ENCODE measurements at regions not wholly inside any gene's neighbourhood (a gene's known extent, or its start where the extent isn't known, plus 50 kb on each side); places are given as distances from the start of the nearest gene placed in this dataset.

DNA sequence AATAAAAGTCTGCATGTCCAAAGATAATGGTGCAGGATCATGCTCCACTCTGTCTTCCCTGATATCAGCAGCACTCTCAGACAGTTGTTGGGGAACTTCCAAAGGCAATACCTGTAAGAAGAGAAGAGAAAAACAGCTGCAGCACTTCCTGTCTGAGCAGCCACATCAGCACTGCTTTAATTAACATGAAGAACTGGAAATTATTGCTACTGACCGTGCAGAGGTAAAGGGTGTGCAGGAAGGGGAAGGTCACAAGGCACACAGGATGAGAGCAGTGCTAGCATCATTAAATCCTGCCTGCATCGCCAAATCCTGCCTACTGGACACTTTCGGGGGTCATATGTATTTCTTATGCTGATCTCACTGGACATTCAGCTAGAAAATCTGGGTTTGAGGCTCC, 379.0 kb downstream of the LMX1A start:
- H3K36me3 ChIP-seq = no peaks in the 10 kb centered on the region
- H3K9me3 ChIP-seq = no peaks in the 10 kb centered on the region
- DNase-seq = no peak
- H3K27me3 ChIP-seq = no peaks in the 10 kb centered on the region
- intact Hi-C loops (cut with DNase I) = no loop called here
- no peak overlapping the region for H3K4me3 ChIP-seq
- H3K4me1 ChIP-seq (ENCODE audit: insufficient read depth) = no peaks in the 10 kb centered on the region
- TF ChIP-seq EP300 (IDR thresholded peaks at IDR 0.05) = no peak
- TF ChIP-seq, protein P1, sequence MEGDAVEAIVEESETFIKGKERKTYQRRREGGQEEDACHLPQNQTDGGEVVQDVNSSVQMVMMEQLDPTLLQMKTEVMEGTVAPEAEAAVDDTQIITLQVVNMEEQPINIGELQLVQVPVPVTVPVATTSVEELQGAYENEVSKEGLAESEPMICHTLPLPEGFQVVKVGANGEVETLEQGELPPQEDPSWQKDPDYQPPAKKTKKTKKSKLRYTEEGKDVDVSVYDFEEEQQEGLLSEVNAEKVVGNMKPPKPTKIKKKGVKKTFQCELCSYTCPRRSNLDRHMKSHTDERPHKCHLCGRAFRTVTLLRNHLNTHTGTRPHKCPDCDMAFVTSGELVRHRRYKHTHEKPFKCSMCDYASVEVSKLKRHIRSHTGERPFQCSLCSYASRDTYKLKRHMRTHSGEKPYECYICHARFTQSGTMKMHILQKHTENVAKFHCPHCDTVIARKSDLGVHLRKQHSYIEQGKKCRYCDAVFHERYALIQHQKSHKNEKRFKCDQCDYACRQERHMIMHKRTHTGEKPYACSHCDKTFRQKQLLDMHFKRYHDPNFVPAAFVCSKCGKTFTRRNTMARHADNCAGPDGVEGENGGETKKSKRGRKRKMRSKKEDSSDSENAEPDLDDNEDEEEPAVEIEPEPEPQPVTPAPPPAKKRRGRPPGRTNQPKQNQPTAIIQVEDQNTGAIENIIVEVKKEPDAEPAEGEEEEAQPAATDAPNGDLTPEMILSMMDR (IDR thresholded peaks at IDR 0.05) = no peak
- no peak for TF ChIP-seq POLR2A (IDR thresholded peaks at IDR 0.05)
- no peak overlapping the region for H3K27ac ChIP-seq
- 50 to 59% (median 54%) methylated on average over 3 of the region's 3 CpGs for WGBS, 3 donors

DNA sequence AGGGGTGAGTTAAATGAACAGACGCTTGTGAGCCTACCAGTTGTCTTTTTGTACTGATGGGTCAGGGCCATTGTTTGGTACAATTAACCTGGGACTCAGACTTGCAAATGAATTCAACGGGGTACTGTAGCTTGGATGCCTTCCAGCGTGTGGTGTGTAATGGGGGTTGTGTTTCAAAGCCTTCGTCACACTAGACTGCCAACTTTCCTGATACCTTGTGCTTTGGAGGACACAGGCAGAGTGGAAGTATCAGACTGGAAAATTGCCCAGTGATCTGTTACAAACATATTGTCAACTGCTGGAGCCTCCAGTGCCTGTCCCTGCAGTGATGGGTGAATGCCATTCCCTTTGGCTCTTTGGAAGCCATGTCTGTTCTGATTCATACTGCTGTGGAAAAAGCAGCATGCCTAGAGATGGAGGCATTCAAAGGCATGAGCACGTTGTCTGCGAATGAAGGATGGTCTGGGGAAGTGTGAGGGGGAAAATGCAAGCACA, 384.5 kb downstream of the LMX1A start:
- Histone ChIP-seq H3K27ac (no peak overlapping the region), H3K9me3 (no peaks in the 10 kb centered on the region), H3K27me3 (no peaks in the 10 kb centered on the region), H3K36me3 (no peaks in the 10 kb centered on the region), H3K4me3 (no peak overlapping the region), H3K4me1 (ENCODE audit: insufficient read depth) (no peaks in the 10 kb centered on the region)
- WGBS, 3 donors = 78 to 85% (median 82%) methylated on average over 6 of the region's 6 CpGs
- intact Hi-C loops (cut with DNase I) = no loop called here
- TF ChIP-seq EP300 (IDR thresholded peaks at IDR 0.05) (no peak), POLR2A (IDR thresholded peaks at IDR 0.05) (no peak)
- TF ChIP-seq, protein P1 (IDR thresholded peaks at IDR 0.05) = no peak
- DNase-seq = no peak

DNA sequence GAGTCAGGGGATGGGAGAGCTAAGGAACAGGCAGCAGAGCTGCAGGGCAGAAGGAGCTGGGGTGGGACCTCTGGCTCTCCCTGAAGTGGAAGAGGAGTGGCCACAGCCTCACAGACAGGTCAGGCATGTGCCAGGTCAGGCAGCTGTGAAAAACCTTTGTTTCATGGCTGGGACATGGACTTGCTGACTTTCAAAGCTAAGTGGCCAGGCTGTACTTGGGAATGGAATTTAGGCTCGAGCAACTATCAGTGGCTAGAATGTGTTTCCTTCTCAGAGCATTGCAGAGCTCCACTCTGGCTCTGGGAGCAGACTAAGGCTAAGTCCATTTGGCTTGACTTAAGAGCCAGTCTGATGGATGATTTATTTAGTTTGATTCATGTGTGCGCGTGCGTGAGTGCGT, 385.1 kb downstream of the LMX1A start:
- H3K27me3 ChIP-seq = no peaks in the 10 kb centered on the region
- H3K9me3 ChIP-seq = no peaks in the 10 kb centered on the region
- no peak overlapping the region for H3K4me3 ChIP-seq
- intact Hi-C loops (cut with DNase I) = no loop called here
- no peaks in the 10 kb centered on the region for H3K36me3 ChIP-seq
- DNase-seq = no peak
- no peak overlapping the region for H3K27ac ChIP-seq
- WGBS, 3 donors = 86 to 90% (median 87%) methylated on average over 5 of the region's 5 CpGs
- no peaks in the 10 kb centered on the region for H3K4me1 ChIP-seq (ENCODE audit: insufficient read depth)
- TF ChIP-seq EP300 (IDR thresholded peaks at IDR 0.05) = no peak
- TF ChIP-seq, protein P1 (IDR thresholded peaks at IDR 0.05) = no peak
- no peak for TF ChIP-seq POLR2A (IDR thresholded peaks at IDR 0.05)

DNA sequence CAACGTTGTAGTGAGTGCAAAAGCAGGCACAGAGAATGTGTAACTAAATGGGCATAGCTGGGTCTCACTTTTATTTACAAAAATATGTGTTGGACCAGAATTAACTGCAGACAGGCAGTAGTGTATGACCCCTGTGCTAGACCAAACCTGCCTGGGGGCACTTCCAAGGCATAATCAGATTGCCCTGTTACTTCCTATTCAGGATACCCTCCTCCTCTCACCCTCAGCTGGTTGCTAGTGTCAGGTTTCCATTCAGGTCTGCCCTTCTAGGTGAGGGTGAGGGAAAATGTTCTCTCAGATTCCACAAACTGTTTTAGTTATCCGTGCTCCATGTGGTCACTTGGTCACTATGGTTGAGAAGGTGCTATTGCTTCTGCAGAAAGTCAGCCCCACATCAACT, 387.3 kb downstream of the LMX1A start:
- no peak overlapping the region for H3K4me3 ChIP-seq
- TF ChIP-seq, protein P1 (IDR thresholded peaks at IDR 0.05) = no peak
- TF ChIP-seq EP300 (IDR thresholded peaks at IDR 0.05) = no peak
- TF ChIP-seq POLR2A (IDR thresholded peaks at IDR 0.05) = no peak
- no peaks in the 10 kb centered on the region for H3K36me3 ChIP-seq
- H3K9me3 ChIP-seq = no peaks in the 10 kb centered on the region
- DNase-seq = no peak
- H3K4me1 ChIP-seq (ENCODE audit: insufficient read depth) = no peaks in the 10 kb centered on the region
- no peaks in the 10 kb centered on the region for H3K27me3 ChIP-seq
- WGBS, 3 donors = 51 to 55% (median 52%) methylated on average over 2 of the region's 2 CpGs
- H3K27ac ChIP-seq = no peak overlapping the region
- intact Hi-C loops (cut with DNase I) = no loop called here

DNA sequence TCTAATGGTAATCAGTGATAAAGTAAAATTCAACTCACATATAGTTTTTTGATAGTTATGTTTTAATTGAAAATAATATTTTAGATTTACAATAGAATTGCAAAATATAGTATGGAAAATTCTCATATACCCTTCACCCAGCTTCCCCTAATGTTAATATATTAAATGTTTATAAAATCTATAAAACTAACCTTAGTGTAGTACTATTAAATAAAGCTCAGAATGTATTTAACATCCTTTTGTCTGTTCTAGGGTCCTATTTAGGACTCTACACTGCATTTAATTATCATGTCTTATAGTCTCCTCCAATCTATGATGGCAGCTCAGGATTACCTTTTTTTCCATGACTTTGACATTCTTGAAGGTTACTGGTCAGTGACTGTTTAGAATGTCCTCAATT, 389.2 kb downstream of the LMX1A start:
- intact Hi-C loops (cut with DNase I) = no loop called here
- Histone ChIP-seq H3K36me3 (no peaks in the 10 kb centered on the region), H3K4me1 (ENCODE audit: insufficient read depth) (no peaks in the 10 kb centered on the region), H3K4me3 (no peak overlapping the region), H3K9me3 (no peaks in the 10 kb centered on the region), H3K27ac (no peak overlapping the region), H3K27me3 (no peaks in the 10 kb centered on the region)
- DNase-seq = no peak
- TF ChIP-seq POLR2A (IDR thresholded peaks at IDR 0.05) = no peak
- TF ChIP-seq, protein P1 (IDR thresholded peaks at IDR 0.05) = no peak
- no peak for TF ChIP-seq EP300 (IDR thresholded peaks at IDR 0.05)
